ENCODE measurements at regions not wholly inside any gene's neighbourhood (a gene's known extent, or its start where the extent isn't known, plus 50 kb on each side); places are given as distances from the start of the nearest gene placed in this dataset.

DNA sequence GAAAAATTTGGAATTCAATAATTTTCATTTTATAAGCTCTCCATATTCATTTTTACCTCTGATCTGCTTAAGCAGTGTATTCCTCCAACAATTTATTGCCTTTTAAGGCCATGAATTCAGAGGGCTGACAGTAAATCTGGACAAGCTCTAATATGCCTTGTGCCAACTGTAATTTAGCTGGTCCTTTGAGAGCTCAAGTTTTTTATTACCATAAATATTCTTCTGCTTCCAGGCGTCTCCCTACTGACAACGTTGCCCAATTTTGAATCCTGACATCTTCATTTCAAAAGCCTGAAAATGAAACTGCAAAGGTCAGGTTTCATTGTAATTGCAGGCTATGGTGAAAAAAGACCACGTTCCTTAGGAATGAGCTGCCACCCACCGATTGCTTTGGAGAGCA lies 95.8 kb upstream of the GEMIN8 start:
- H3K9me3 Mint-ChIP-seq = peaks cover 41 to 63% of the 10 kb centered on the region in 2 experiments
- H3K79me1 ChIP-seq (ENCODE audit: insufficient read depth, low read depth, low read length, poor library complexity, severe bottlenecking) = no peaks in the 10 kb centered on the region
- H3K4me2 ChIP-seq (ENCODE audit: insufficient read depth, insufficient read length, low read length) = no peak overlapping the region
- no peak overlapping the region for H4K5ac ChIP-seq (ENCODE audit: insufficient read length, low read depth, low read length)
- H3K9me3 ChIP-seq (ENCODE audit: control insufficient read depth, low read depth, low read length) = no peaks in the 10 kb centered on the region
- H2BK12ac ChIP-seq (ENCODE audit: insufficient read length, low read depth, low read length) = no peak overlapping the region
- H2BK5ac ChIP-seq (ENCODE audit: insufficient read length, low read length) = no peak overlapping the region
- no peak overlapping the region for H3K27ac ChIP-seq (ENCODE audit: insufficient read length, low read depth, low read length)
- TF ChIP-seq, protein P1, sequence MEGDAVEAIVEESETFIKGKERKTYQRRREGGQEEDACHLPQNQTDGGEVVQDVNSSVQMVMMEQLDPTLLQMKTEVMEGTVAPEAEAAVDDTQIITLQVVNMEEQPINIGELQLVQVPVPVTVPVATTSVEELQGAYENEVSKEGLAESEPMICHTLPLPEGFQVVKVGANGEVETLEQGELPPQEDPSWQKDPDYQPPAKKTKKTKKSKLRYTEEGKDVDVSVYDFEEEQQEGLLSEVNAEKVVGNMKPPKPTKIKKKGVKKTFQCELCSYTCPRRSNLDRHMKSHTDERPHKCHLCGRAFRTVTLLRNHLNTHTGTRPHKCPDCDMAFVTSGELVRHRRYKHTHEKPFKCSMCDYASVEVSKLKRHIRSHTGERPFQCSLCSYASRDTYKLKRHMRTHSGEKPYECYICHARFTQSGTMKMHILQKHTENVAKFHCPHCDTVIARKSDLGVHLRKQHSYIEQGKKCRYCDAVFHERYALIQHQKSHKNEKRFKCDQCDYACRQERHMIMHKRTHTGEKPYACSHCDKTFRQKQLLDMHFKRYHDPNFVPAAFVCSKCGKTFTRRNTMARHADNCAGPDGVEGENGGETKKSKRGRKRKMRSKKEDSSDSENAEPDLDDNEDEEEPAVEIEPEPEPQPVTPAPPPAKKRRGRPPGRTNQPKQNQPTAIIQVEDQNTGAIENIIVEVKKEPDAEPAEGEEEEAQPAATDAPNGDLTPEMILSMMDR (conservative IDR thresholded peaks at IDR 0.05) = no peak
- no peak overlapping the region for H3K27ac Mint-ChIP-seq
- H3K14ac ChIP-seq (ENCODE audit: insufficient read depth, low read length) = no peak overlapping the region
- no peaks in the 10 kb centered on the region for H3K27me3 ChIP-seq (ENCODE audit: insufficient read depth, low read length)
- no CpG with 5 or more reads among the region's 4 CpGs for WGBS (ENCODE audit: extremely low coverage, insufficient read length, low lambda C conversion rate)
- H3K27me3 Mint-ChIP-seq (ENCODE audit: low read depth) = peaks cover 1% of the 10 kb centered on the region; the same call in 1 of the 2 replicates
- no peaks in the 10 kb centered on the region for H3K23me2 ChIP-seq (ENCODE audit: insufficient read length, low read depth, low read length, poor library complexity, severe bottlenecking)
- H3K4me1 Mint-ChIP-seq = no peaks in the 10 kb centered on the region
- H3K23ac ChIP-seq (ENCODE audit: insufficient read length, low read depth, low read length) = no peak overlapping the region
- H2AK5ac ChIP-seq (ENCODE audit: insufficient read length, low read length) = no peak overlapping the region
- H3K4me1 ChIP-seq (ENCODE audit: insufficient read depth, low read length) = no peaks in the 10 kb centered on the region
- no peak overlapping the region for H3K56ac ChIP-seq (ENCODE audit: insufficient read length, low read depth, low read length)
- H2AFZ ChIP-seq (ENCODE audit: low read length) = no peak overlapping the region
- H3K18ac ChIP-seq (ENCODE audit: insufficient read length, low read depth, low read length) = no peak overlapping the region
- no peak overlapping the region for H4K91ac ChIP-seq (ENCODE audit: insufficient read length, low read depth, low read length)
- no peak overlapping the region for H2BK120ac ChIP-seq (ENCODE audit: low read depth, low read length, poor library complexity, severe bottlenecking)
- no peak overlapping the region for H4K8ac ChIP-seq (replicated peaks; ENCODE audit: insufficient read length, low read depth, low read length)
- peaks cover 0 to 2% (median 0%) of the 10 kb centered on the region in 3 experiments; a peak in 2 of 7 replicates for H3K36me3 Mint-ChIP-seq (ENCODE audit: insufficient read depth in 1 of 3, low read depth in 3 of 3)
- H3K4ac ChIP-seq (ENCODE audit: low read depth, low read length) = no peak overlapping the region
- H3K79me2 ChIP-seq (ENCODE audit: insufficient read depth, low read length) = no peaks in the 10 kb centered on the region
- no peak overlapping the region for H3K4me3 Mint-ChIP-seq
- DNase-seq = no peak
- no peak overlapping the region for H2BK15ac ChIP-seq (ENCODE audit: low read depth, low read length)
- no peak overlapping the region for H2BK20ac ChIP-seq (ENCODE audit: low read depth, low read length, poor library complexity, severe bottlenecking)
- no peak overlapping the region for H3T11ph ChIP-seq (ENCODE audit: low read length)
- no peak overlapping the region for H3K9ac ChIP-seq (ENCODE audit: extremely low read depth, insufficient read length, low read length)
- H4K20me1 ChIP-seq (ENCODE audit: control insufficient read depth, insufficient read depth, insufficient read length) = no peaks in the 10 kb centered on the region
